GM15510 (cell line): ENCODE measurements at regions not wholly inside any gene's neighbourhood (a gene's known extent, or its start where the extent isn't known, plus 50 kb on each side); places are given as distances from the start of the nearest gene placed in this dataset.

ENCODE experiments used
- POLR2A ChIP-seq: IDR thresholded peaks from 3 replicates; pipeline ENCODE4 v1.6.1; 2011; ENCODE audit warnings: borderline replicate concordance; ENCODE audit not compliant: insufficient read length; ENCODE audit errors: extremely low read depth

GRCh38 chr3:59290358-59290757, 240.5 kb upstream of the CFAP20DC start:
- TF ChIP-seq POLR2A, result no peak

GRCh38 chr3:59289831-59290230, 240.0 kb upstream of the CFAP20DC start:
- no peak for TF ChIP-seq POLR2A

GRCh38 chr3:59288951-59289350, 239.1 kb upstream of the CFAP20DC start:
- no peak for TF ChIP-seq POLR2A

GRCh38 chr3:59286791-59287531, 237.1 kb upstream of the CFAP20DC start:
- no peak for TF ChIP-seq POLR2A

- TF ChIP-seq POLR2A, result no peak
Measured at GRCh38 chr3:59285560-59285959, 235.7 kb upstream of the CFAP20DC start.

- no peak for TF ChIP-seq POLR2A
Measured at GRCh38 chr3:59284926-59285325, 235.1 kb upstream of the CFAP20DC start.

GRCh38 chr3:59280113-59280512, 230.3 kb upstream of the CFAP20DC start:
- TF ChIP-seq POLR2A, result no peak

GRCh38 chr3:59277816-59278215, 228.0 kb upstream of the CFAP20DC start:
- no peak for TF ChIP-seq POLR2A

- no peak for TF ChIP-seq POLR2A
Measured at GRCh38 chr3:59277201-59277600, 227.4 kb upstream of the CFAP20DC start.

- TF ChIP-seq POLR2A, result no peak
Measured at GRCh38 chr3:59273976-59274375, 224.2 kb upstream of the CFAP20DC start.

GRCh38 chr3:59271971-59272370, 222.1 kb upstream of the CFAP20DC start:
- TF ChIP-seq POLR2A, result no peak

GRCh38 chr3:59270921-59271320, 221.1 kb upstream of the CFAP20DC start:
- no peak for TF ChIP-seq POLR2A

- TF ChIP-seq POLR2A, result no peak
Measured at GRCh38 chr3:59270209-59270608, 220.4 kb upstream of the CFAP20DC start.

- no peak for TF ChIP-seq POLR2A
Measured at GRCh38 chr3:59268170-59268569, 218.3 kb upstream of the CFAP20DC start.

- no peak for TF ChIP-seq POLR2A
Measured at GRCh38 chr3:59267021-59267420, 217.2 kb upstream of the CFAP20DC start.

GRCh38 chr3:59266551-59266950, 216.7 kb upstream of the CFAP20DC start:
- TF ChIP-seq POLR2A, result no peak

GRCh38 chr3:59265566-59265965, 215.7 kb upstream of the CFAP20DC start:
- TF ChIP-seq POLR2A, result no peak
